HepG2 (cell line): ENCODE measurements at regions not wholly inside any gene's neighbourhood (a gene's known extent, or its start where the extent isn't known, plus 50 kb on each side); places are given as distances from the start of the nearest gene placed in this dataset.

Experiments used
- FOXK2 ChIP-seq: fragments of 450-650 bp; IDR thresholded peaks from 2 replicates; pipeline ENCODE4 v1.6.1; 2016
- GTF2F1 ChIP-seq: fragments of 150-350 bp; IDR thresholded peaks from 2 replicates; pipeline ENCODE4 v1.6.1; 2014; ENCODE audit warnings: low read length
- TF ChIP-seq, protein P1 (sequence below): sonication (generic); formaldehyde crosslinking; IDR thresholded peaks from 2 replicates; pipeline ENCODE4 v1.9.0; 2022; ENCODE audit warnings: missing genetic modification reagents, mild to moderate bottlenecking, borderline replicate concordance

GRCh38 chr5:155941340-155941739 lies 385.6 kb upstream of the SGCD start:
- TF ChIP-seq GTF2F1 (no peak), FOXK2 (no peak)
- TF ChIP-seq, protein P1, sequence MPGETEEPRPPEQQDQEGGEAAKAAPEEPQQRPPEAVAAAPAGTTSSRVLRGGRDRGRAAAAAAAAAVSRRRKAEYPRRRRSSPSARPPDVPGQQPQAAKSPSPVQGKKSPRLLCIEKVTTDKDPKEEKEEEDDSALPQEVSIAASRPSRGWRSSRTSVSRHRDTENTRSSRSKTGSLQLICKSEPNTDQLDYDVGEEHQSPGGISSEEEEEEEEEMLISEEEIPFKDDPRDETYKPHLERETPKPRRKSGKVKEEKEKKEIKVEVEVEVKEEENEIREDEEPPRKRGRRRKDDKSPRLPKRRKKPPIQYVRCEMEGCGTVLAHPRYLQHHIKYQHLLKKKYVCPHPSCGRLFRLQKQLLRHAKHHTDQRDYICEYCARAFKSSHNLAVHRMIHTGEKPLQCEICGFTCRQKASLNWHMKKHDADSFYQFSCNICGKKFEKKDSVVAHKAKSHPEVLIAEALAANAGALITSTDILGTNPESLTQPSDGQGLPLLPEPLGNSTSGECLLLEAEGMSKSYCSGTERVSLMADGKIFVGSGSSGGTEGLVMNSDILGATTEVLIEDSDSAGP: no peak
